H54 (cell line): ENCODE measurements at regions not wholly inside any gene's neighbourhood (a gene's known extent, or its start where the extent isn't known, plus 50 kb on each side); places are given as distances from the start of the nearest gene placed in this dataset.

ENCODE experiments used
- DNase-seq: peaks from one replicate; pipeline ENCODE4 v3.0.0; 2011; ENCODE audit warnings: low spot score, mixed read lengths; ENCODE audit not compliant: insufficient read length
- FAIRE-seq: peaks from 3 replicates; lab custom pipeline; 2011; peaks lifted over from hg19 to GRCh38; lab: Jason Lieb, UNC
- POLR2A ChIP-seq: IDR thresholded peaks from 2 replicates; pipeline ENCODE4 v1.6.1; 2011; ENCODE audit warnings: low read depth, mild to moderate bottlenecking, low read length

- FAIRE-seq: no peak
- no peak for TF ChIP-seq POLR2A
- DNase-seq: no peak
Observed at GRCh38 chr5:4065472-4066320, 470.1 kb downstream of the IRX1 start.

- FAIRE-seq (no peak), DNase-seq (no peak)
- TF ChIP-seq POLR2A: no peak
Observed at GRCh38 chr5:4068171-4068570, 472.5 kb downstream of the IRX1 start.

- no peak for DNase-seq
- no peak for TF ChIP-seq POLR2A
- no peak for FAIRE-seq
Observed at GRCh38 chr5:4078544-4078943, 482.9 kb downstream of the IRX1 start.

GRCh38 chr5:4079831-4080230, 484.2 kb downstream of the IRX1 start:
- FAIRE-seq (no peak), DNase-seq (no peak)
- TF ChIP-seq POLR2A: no peak

- FAIRE-seq (no peak), DNase-seq (no peak)
- TF ChIP-seq POLR2A: no peak
Observed at GRCh38 chr5:4080370-4080769, 484.7 kb downstream of the IRX1 start.

GRCh38 chr5:4081059-4081458, 485.4 kb downstream of the IRX1 start:
- FAIRE-seq: no peak
- no peak for DNase-seq
- TF ChIP-seq POLR2A: no peak

GRCh38 chr5:4081466-4081865, 485.8 kb downstream of the IRX1 start:
- FAIRE-seq (no peak), DNase-seq (no peak)
- no peak for TF ChIP-seq POLR2A

- FAIRE-seq (no peak), DNase-seq (no peak)
- TF ChIP-seq POLR2A: no peak
Observed at GRCh38 chr5:4082966-4083564, 487.4 kb downstream of the IRX1 start.

- no peak for FAIRE-seq
- no peak for DNase-seq
- TF ChIP-seq POLR2A: no peak
Observed at GRCh38 chr5:4083591-4084337, 488.1 kb downstream of the IRX1 start.

- no peak for TF ChIP-seq POLR2A
- FAIRE-seq (no peak), DNase-seq (no peak)
Observed at GRCh38 chr5:4086081-4086480, 490.4 kb downstream of the IRX1 start.

- DNase-seq (no peak), FAIRE-seq (no peak)
- no peak for TF ChIP-seq POLR2A
Observed at GRCh38 chr5:4087110-4087509, 491.5 kb downstream of the IRX1 start.

GRCh38 chr5:4089087-4089486, 493.5 kb downstream of the IRX1 start:
- FAIRE-seq (no peak), DNase-seq (no peak)
- no peak for TF ChIP-seq POLR2A

GRCh38 chr5:4093236-4093635, 497.6 kb downstream of the IRX1 start:
- no peak for TF ChIP-seq POLR2A
- DNase-seq: no peak
- no peak for FAIRE-seq

- DNase-seq: no peak
- no peak for TF ChIP-seq POLR2A
- FAIRE-seq: no peak
Observed at GRCh38 chr5:4093970-4094369, 498.3 kb downstream of the IRX1 start.
